ENCODE measurements at regions not wholly inside any gene's neighbourhood (a gene's known extent, or its start where the extent isn't known, plus 50 kb on each side); places are given as distances from the start of the nearest gene placed in this dataset.

DNA sequence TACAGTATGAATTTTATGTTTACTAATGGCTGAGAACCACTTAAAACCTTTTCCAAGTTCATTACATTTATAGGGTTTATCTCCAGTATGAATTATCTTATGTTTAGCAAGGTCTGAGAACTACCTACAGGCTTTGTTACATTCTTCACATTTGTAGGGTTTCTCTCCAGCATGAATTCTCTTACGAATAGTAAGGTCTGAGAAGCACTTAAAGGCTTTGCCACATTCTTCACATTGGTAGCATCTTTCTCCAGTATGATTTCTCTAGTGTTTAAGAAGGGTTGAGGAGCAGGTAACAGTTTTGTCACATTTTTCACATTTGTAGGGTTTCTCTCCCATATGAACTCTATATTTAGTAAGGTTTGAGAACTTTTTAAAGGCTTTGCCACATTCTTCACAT is 1127.4 kb downstream of the EFNA5 start:
- no peaks in the 10 kb centered on the region for H3K27me3 ChIP-seq
- no peaks in the 10 kb centered on the region for H3K4me1 ChIP-seq
- no peak overlapping the region for H3K4me3 ChIP-seq
- WGBS, 5 donors, result 82 to 88% (median 86%) methylated on average over 1 of the region's 1 CpG
- intact Hi-C loops (cut with DNase I; ENCODE audit: low total_unique reads), result no loop called here
- peaks cover 9 to 52% (median 38%) of the 10 kb centered on the region in 4 donors for H3K9me3 ChIP-seq
- TF ChIP-seq, protein P1, sequence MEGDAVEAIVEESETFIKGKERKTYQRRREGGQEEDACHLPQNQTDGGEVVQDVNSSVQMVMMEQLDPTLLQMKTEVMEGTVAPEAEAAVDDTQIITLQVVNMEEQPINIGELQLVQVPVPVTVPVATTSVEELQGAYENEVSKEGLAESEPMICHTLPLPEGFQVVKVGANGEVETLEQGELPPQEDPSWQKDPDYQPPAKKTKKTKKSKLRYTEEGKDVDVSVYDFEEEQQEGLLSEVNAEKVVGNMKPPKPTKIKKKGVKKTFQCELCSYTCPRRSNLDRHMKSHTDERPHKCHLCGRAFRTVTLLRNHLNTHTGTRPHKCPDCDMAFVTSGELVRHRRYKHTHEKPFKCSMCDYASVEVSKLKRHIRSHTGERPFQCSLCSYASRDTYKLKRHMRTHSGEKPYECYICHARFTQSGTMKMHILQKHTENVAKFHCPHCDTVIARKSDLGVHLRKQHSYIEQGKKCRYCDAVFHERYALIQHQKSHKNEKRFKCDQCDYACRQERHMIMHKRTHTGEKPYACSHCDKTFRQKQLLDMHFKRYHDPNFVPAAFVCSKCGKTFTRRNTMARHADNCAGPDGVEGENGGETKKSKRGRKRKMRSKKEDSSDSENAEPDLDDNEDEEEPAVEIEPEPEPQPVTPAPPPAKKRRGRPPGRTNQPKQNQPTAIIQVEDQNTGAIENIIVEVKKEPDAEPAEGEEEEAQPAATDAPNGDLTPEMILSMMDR (IDR thresholded peaks at IDR 0.05), result no peak
- TF ChIP-seq POLR2AphosphoS5 (IDR thresholded peaks at IDR 0.05) (no peak), EP300 (IDR thresholded peaks at IDR 0.05) (no peak), POLR2A (IDR thresholded peaks at IDR 0.05) (no peak)
- no peaks in the 10 kb centered on the region for H3K36me3 ChIP-seq
- no peak overlapping the region for H3K27ac ChIP-seq
- DNase-seq, result no peak

DNA sequence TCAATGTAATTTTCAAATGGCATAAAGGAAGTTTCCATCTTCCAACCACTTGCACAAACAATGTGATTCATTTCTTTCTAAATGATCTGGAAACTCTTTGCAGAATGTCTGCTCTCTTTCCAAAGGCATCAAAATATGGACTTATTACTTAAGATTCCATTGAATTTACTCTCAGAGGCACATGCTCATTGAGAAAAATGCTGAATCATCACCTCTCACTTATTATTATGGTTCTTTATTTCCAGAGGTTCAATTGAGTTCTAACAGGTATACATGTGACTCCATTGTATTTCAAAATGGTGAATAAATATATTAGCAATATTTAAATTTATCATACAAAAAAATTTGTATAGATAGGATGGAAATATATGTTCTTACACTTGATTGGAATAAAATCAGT is 1140.6 kb downstream of the EFNA5 start:
- TF ChIP-seq POLR2AphosphoS5 (IDR thresholded peaks at IDR 0.05) (no peak), EP300 (IDR thresholded peaks at IDR 0.05) (no peak), POLR2A (IDR thresholded peaks at IDR 0.05) (no peak)
- TF ChIP-seq, protein P1 (IDR thresholded peaks at IDR 0.05), result no peak
- DNase-seq, result no peak
- Histone ChIP-seq H3K4me1 (no peaks in the 10 kb centered on the region), H3K36me3 (no peaks in the 10 kb centered on the region), H3K4me3 (no peak overlapping the region), H3K27ac (no peak overlapping the region), H3K27me3 (no peaks in the 10 kb centered on the region), H3K9me3 (no peaks in the 10 kb centered on the region)
- intact Hi-C loops (cut with DNase I; ENCODE audit: low total_unique reads), result no loop called here

DNA sequence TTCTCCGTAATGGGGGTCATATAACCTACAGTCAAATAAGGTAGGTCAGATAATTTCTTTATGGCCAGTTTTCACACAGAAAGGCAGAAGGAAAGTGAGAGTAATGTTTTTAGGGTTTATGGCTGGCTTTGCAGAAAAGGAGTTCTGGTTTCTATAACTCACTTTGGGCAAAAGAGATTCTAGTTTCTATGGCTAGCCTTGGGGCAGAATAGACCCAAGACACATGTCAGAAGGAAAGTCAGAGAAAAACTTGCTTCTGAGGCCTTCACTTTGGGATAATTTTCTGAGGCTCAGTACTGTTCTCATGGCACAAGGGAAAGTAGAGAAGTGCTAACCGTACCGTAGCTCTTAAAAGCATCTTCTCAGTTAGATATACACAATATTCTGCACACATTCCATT is 1145.3 kb downstream of the EFNA5 start:
- WGBS, 5 donors, result 82 to 97% (median 96%) methylated on average over 3 of the region's 3 CpGs
- H3K9me3 ChIP-seq, result no peaks in the 10 kb centered on the region
- intact Hi-C loops (cut with DNase I; ENCODE audit: low total_unique reads), result no loop called here
- H3K27me3 ChIP-seq, result no peaks in the 10 kb centered on the region
- TF ChIP-seq EP300 (IDR thresholded peaks at IDR 0.05), result no peak
- TF ChIP-seq POLR2A (IDR thresholded peaks at IDR 0.05), result no peak
- no peak for TF ChIP-seq POLR2AphosphoS5 (IDR thresholded peaks at IDR 0.05)
- TF ChIP-seq, protein P1 (IDR thresholded peaks at IDR 0.05), result no peak
- H3K27ac ChIP-seq, result no peak overlapping the region
- DNase-seq, result no peak
- no peaks in the 10 kb centered on the region for H3K36me3 ChIP-seq
- no peaks in the 10 kb centered on the region for H3K4me1 ChIP-seq
- H3K4me3 ChIP-seq, result no peak overlapping the region

DNA sequence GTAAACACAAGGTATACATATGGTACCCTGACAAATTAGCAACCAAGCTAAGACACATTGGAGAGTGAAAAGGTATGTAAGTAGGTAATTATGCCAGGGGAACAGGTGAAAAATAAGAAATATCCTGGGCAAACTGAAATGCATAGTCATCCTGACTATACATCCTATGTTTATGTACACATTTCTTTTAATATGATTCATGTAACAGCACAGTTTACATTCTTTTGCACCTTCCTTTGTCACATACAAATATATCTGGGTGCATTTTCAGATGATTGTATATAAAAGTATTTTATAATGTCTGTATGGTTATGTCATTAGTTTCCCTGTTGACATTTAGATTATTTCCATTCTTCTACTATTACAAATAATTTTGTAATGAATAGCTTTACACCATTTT is 1146.9 kb downstream of the EFNA5 start:
- H3K4me1 ChIP-seq, result no peaks in the 10 kb centered on the region
- DNase-seq, result no peak
- intact Hi-C loops (cut with DNase I; ENCODE audit: low total_unique reads), result no loop called here
- no peaks in the 10 kb centered on the region for H3K27me3 ChIP-seq
- H3K36me3 ChIP-seq, result no peaks in the 10 kb centered on the region
- H3K4me3 ChIP-seq, result no peak overlapping the region
- TF ChIP-seq, protein P1 (IDR thresholded peaks at IDR 0.05), result no peak
- TF ChIP-seq POLR2AphosphoS5 (IDR thresholded peaks at IDR 0.05) (no peak), EP300 (IDR thresholded peaks at IDR 0.05) (no peak), POLR2A (IDR thresholded peaks at IDR 0.05) (no peak)
- H3K27ac ChIP-seq, result no peak overlapping the region
- H3K9me3 ChIP-seq, result no peaks in the 10 kb centered on the region

All from stomach (tissue), 8 donors.